Large intestine (tissue), 3 donors: ENCODE measurements at regions not wholly inside any gene's neighbourhood (a gene's known extent, or its start where the extent isn't known, plus 50 kb on each side); places are given as distances from the start of the nearest gene placed in this dataset.

Source experiments
- DNase-seq, 2 donors: peaks; one replicate each; pipeline versions ENCODE4 v3.0.0 to v3.0.0-alpha.2; 2013
- H3K27ac ChIP-seq: one replicate; pipeline ENCODE4 v1.5.1; 2013; ENCODE audit warnings: low read length
- H3K27me3 ChIP-seq: 2 replicates; pipeline ENCODE4 v1.6.1; 2013; ENCODE audit warnings: low read length; ENCODE audit not compliant: control insufficient read depth, insufficient read depth
- H3K36me3 ChIP-seq: 2 replicates; pipeline ENCODE4 v1.6.1; 2013; ENCODE audit warnings: low read length; ENCODE audit not compliant: control insufficient read depth, insufficient read depth
- H3K4me1 ChIP-seq: one replicate; pipeline ENCODE4 v1.6.1; 2013; ENCODE audit warnings: low read length; ENCODE audit not compliant: control insufficient read depth, insufficient read depth
- H3K4me3 ChIP-seq: one replicate; pipeline ENCODE4 v1.5.1; 2013; ENCODE audit warnings: low read length
- H3K9me3 ChIP-seq: one replicate; pipeline ENCODE4 v1.6.1; 2013; ENCODE audit warnings: mild to moderate bottlenecking, low read depth, low read length, moderate library complexity; ENCODE audit not compliant: control insufficient read depth
- WGBS: methylation state at CpG from one replicate; pipeline ENCODE4 v1.1.5; 2013; ENCODE audit warnings: low lambda C conversion rate; ENCODE audit not compliant: insufficient coverage; 5-methylcytosine and 5-hydroxymethylcytosine counted together

GRCh38 chr9:12212860-12213259 is 480.3 kb upstream of the TYRP1 start:
- no peak overlapping the region for H3K4me3 ChIP-seq
- no peak overlapping the region for H3K27ac ChIP-seq
- H3K27me3 ChIP-seq = no peaks in the 10 kb centered on the region
- no peaks in the 10 kb centered on the region for H3K4me1 ChIP-seq
- DNase-seq = no peak
- no peaks in the 10 kb centered on the region for H3K36me3 ChIP-seq
- no peaks in the 10 kb centered on the region for H3K9me3 ChIP-seq
- 83% methylated on average over 1 of the region's 3 CpGs for WGBS

- no peak for DNase-seq
- H3K36me3 ChIP-seq = no peaks in the 10 kb centered on the region
- no peak overlapping the region for H3K4me3 ChIP-seq
- H3K4me1 ChIP-seq = no peaks in the 10 kb centered on the region
- H3K9me3 ChIP-seq = no peaks in the 10 kb centered on the region
- no peak overlapping the region for H3K27ac ChIP-seq
- 83% methylated on average over 1 of the region's 1 CpG for WGBS
- no peaks in the 10 kb centered on the region for H3K27me3 ChIP-seq
Measured at GRCh38 chr9:12221470-12221869, 471.7 kb upstream of the TYRP1 start.

- Histone ChIP-seq H3K27me3 (no peaks in the 10 kb centered on the region), H3K27ac (no peak overlapping the region), H3K4me1 (no peaks in the 10 kb centered on the region), H3K36me3 (no peaks in the 10 kb centered on the region), H3K4me3 (no peak overlapping the region), H3K9me3 (no peaks in the 10 kb centered on the region)
- 60% methylated on average over 4 of the region's 4 CpGs for WGBS
- DNase-seq = no peak
Measured at GRCh38 chr9:12224449-12224848, 468.7 kb upstream of the TYRP1 start.

GRCh38 chr9:12230708-12231107 is 462.5 kb upstream of the TYRP1 start:
- Histone ChIP-seq H3K27me3 (no peaks in the 10 kb centered on the region), H3K4me3 (no peak overlapping the region)
- WGBS = 83% methylated on average over 1 of the region's 1 CpG

GRCh38 chr9:12231832-12232231 is 461.4 kb upstream of the TYRP1 start:
- H3K9me3 ChIP-seq = no peaks in the 10 kb centered on the region
- no peak overlapping the region for H3K4me3 ChIP-seq
- no peaks in the 10 kb centered on the region for H3K36me3 ChIP-seq
- H3K27ac ChIP-seq = no peak overlapping the region
- no peaks in the 10 kb centered on the region for H3K27me3 ChIP-seq
- no peaks in the 10 kb centered on the region for H3K4me1 ChIP-seq
- no peak for DNase-seq

More at GRCh38 chr9:12230708-12231107, 462.5 kb upstream of the TYRP1 start:
- Histone ChIP-seq H3K4me1 (no peaks in the 10 kb centered on the region), H3K27ac (no peak overlapping the region), H3K9me3 (no peaks in the 10 kb centered on the region), H3K36me3 (no peaks in the 10 kb centered on the region)
- DNase-seq = no peak

GRCh38 chr9:12232836-12233235 is 460.3 kb upstream of the TYRP1 start:
- WGBS = 97% methylated on average over 3 of the region's 3 CpGs
- no peak for DNase-seq

GRCh38 chr9:12253941-12254340 is 439.2 kb upstream of the TYRP1 start:
- Histone ChIP-seq H3K9me3 (peaks cover 5% of the 10 kb centered on the region), H3K4me1 (no peaks in the 10 kb centered on the region), H3K27ac (no peak overlapping the region), H3K27me3 (no peaks in the 10 kb centered on the region), H3K36me3 (no peaks in the 10 kb centered on the region), H3K4me3 (no peak overlapping the region)
- no CpG with 5 or more reads among the region's 2 CpGs for WGBS
- no peak for DNase-seq

More at GRCh38 chr9:12232836-12233235, 460.3 kb upstream of the TYRP1 start:
- H3K27me3 ChIP-seq = no peaks in the 10 kb centered on the region
- H3K4me1 ChIP-seq = no peaks in the 10 kb centered on the region
- no peak overlapping the region for H3K4me3 ChIP-seq
- H3K36me3 ChIP-seq = no peaks in the 10 kb centered on the region
- no peak overlapping the region for H3K27ac ChIP-seq
- no peaks in the 10 kb centered on the region for H3K9me3 ChIP-seq

- Histone ChIP-seq H3K4me3 (no peak overlapping the region), H3K4me1 (no peaks in the 10 kb centered on the region), H3K36me3 (no peaks in the 10 kb centered on the region), H3K9me3 (no peaks in the 10 kb centered on the region), H3K27me3 (no peaks in the 10 kb centered on the region), H3K27ac (no peak overlapping the region)
- 77% methylated on average over 2 of the region's 2 CpGs for WGBS
- DNase-seq = no peak
Measured at GRCh38 chr9:12266758-12267157, 426.4 kb upstream of the TYRP1 start.

- 67% methylated on average over 1 of the region's 3 CpGs for WGBS
- no peak for DNase-seq
Measured at GRCh38 chr9:12271421-12271891, 421.7 kb upstream of the TYRP1 start.

GRCh38 chr9:12272471-12273120 is 420.6 kb upstream of the TYRP1 start:
- H3K27ac ChIP-seq = no peak overlapping the region
- no peak overlapping the region for H3K4me3 ChIP-seq
- H3K36me3 ChIP-seq = no peaks in the 10 kb centered on the region
- DNase-seq = no peak
- H3K9me3 ChIP-seq = no peaks in the 10 kb centered on the region
- no peaks in the 10 kb centered on the region for H3K27me3 ChIP-seq
- no peaks in the 10 kb centered on the region for H3K4me1 ChIP-seq
- WGBS = 86% methylated on average over 2 of the region's 2 CpGs

More at GRCh38 chr9:12271421-12271891, 421.7 kb upstream of the TYRP1 start:
- no peaks in the 10 kb centered on the region for H3K36me3 ChIP-seq
- H3K27ac ChIP-seq = no peak overlapping the region
- no peaks in the 10 kb centered on the region for H3K4me1 ChIP-seq
- H3K9me3 ChIP-seq = no peaks in the 10 kb centered on the region
- no peaks in the 10 kb centered on the region for H3K27me3 ChIP-seq
- no peak overlapping the region for H3K4me3 ChIP-seq

- Histone ChIP-seq H3K9me3 (no peaks in the 10 kb centered on the region), H3K27ac (no peak overlapping the region), H3K27me3 (no peaks in the 10 kb centered on the region), H3K4me3 (no peak overlapping the region), H3K36me3 (no peaks in the 10 kb centered on the region), H3K4me1 (no peaks in the 10 kb centered on the region)
- DNase-seq = no peak
- 20% methylated on average over 1 of the region's 2 CpGs for WGBS
Measured at GRCh38 chr9:12274577-12274976, 418.6 kb upstream of the TYRP1 start.
